ENCODE measurements at regions not wholly inside any gene's neighbourhood (a gene's known extent, or its start where the extent isn't known, plus 50 kb on each side); places are given as distances from the start of the nearest gene placed in this dataset.

DNA sequence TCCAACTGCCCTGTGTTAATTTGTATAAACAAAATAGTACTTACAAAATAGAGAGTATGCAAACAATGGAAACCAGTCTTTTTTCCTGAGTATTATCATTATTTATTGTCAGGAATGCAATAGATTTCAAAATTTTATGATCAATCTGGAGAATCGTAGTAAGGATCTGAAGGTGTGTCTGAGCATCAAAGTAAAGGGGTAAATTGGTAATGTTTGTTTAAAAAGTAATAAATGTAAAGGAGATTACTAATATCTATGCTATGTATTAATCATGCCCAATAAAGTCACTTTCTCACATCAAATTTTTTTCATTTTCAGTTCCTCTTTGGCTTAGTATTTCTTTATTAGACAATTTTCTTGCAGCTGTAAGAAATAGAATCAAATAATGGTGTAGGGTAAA is 1507.1 kb upstream of the PCDH7 start:
- DNase-seq (ENCODE audit: extremely low spot score): no peak
- ChIA-PET CTCF (no interaction called here), POLR2A (no interaction called here)
- TF ChIP-seq FOXA1 (IDR thresholded peaks at IDR 0.05): no peak
- no peak for TF ChIP-seq NFRKB (IDR thresholded peaks at IDR 0.05)
- TF ChIP-seq CTBP1 (IDR thresholded peaks at IDR 0.05; ENCODE audit: borderline replicate concordance): no peak
- TF ChIP-seq TARDBP (IDR thresholded peaks at IDR 0.05): no peak
- TF ChIP-seq, protein P1, sequence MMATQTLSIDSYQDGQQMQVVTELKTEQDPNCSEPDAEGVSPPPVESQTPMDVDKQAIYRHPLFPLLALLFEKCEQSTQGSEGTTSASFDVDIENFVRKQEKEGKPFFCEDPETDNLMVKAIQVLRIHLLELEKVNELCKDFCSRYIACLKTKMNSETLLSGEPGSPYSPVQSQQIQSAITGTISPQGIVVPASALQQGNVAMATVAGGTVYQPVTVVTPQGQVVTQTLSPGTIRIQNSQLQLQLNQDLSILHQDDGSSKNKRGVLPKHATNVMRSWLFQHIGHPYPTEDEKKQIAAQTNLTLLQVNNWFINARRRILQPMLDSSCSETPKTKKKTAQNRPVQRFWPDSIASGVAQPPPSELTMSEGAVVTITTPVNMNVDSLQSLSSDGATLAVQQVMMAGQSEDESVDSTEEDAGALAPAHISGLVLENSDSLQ (IDR thresholded peaks at IDR 0.05): no peak
- no peak for TF ChIP-seq LEF1 (IDR thresholded peaks at IDR 0.05; ENCODE audit: borderline replicate concordance)
- TF ChIP-seq FOXK2 (IDR thresholded peaks at IDR 0.05): no peak

DNA sequence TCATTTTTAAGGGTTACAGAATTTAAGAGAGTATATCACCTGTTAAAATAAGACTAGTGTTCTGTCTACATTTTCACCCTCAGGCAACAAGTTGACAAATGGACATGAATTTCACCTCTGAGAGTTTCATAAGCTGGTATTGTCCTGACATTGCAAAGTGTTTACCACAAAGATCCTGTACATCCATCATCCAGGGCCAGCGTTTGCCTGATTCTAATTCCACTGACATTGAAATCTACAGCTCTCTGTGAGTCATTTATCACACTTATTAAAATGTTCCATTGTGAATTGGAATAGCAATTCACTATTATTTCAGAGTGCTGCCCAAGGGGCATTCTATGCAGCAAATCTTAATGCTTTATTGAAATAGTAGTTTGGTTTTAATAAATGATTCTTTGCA is 1499.4 kb upstream of the PCDH7 start:
- DNase-seq (ENCODE audit: extremely low spot score): no peak
- POLR2A ChIA-PET: no interaction called here
- TF ChIP-seq FOXA1 (IDR thresholded peaks at IDR 0.05) (no peak), ARNT (IDR thresholded peaks at IDR 0.05) (no peak), SUZ12 (IDR thresholded peaks at IDR 0.05) (no peak)
- CTCF ChIA-PET: no interaction called here

DNA sequence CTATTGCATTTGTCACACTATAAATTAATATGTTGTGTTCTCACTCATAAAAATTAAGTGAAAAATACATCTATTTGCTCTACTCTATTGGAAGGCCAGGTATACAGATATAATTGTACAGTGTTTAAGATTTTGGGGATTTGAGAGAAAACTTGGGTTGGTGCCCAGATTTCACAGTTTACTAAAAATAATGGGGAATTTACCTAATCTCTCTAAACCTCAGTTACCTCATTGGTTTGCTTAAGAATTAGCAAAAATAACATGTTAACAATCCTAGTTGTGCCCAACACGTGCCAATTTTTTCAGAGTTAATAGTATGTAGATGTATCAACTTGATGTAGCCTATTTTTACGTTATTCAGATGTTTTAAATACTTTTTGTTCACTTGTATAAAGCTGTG is 1495.3 kb upstream of the PCDH7 start:
- DNase-seq (ENCODE audit: extremely low spot score): no peak
- TF ChIP-seq, protein P1 (IDR thresholded peaks at IDR 0.05): no peak
- ChIA-PET POLR2A (no interaction called here), CTCF (no interaction called here)

DNA sequence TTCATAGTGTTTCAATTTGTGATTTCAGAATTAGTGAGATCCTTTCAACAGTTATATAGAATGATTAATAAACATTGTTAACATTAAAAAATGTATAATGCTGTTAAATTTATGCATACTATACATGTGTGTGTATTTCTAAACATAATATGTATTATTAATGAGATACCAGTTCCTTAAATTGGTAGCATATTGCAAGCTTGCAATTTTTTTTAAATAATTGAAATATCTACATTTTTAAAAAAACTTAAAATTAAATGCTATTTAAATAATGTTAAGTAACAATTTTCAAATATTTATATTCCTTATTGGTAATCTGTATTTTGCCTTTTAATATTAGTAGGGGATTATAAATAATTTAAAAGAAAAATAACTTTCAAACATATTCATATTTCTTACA is 1479.5 kb upstream of the PCDH7 start:
- no peak for TF ChIP-seq CTBP1 (IDR thresholded peaks at IDR 0.05; ENCODE audit: borderline replicate concordance)
- no peak for TF ChIP-seq ARNT (IDR thresholded peaks at IDR 0.05)
- TF ChIP-seq FOXM1 (IDR thresholded peaks at IDR 0.05; ENCODE audit: borderline replicate concordance): no peak
- no peak for TF ChIP-seq TARDBP (IDR thresholded peaks at IDR 0.05)
- no peak for TF ChIP-seq FOXK2 (IDR thresholded peaks at IDR 0.05)
- no peak for TF ChIP-seq HDGF (IDR thresholded peaks at IDR 0.05; ENCODE audit: borderline replicate concordance)
- no peak for TF ChIP-seq ELF4 (IDR thresholded peaks at IDR 0.05)
- no peak for TF ChIP-seq FOXA1 (IDR thresholded peaks at IDR 0.05)
- no peak for TF ChIP-seq NFRKB (IDR thresholded peaks at IDR 0.05)
- TF ChIP-seq, protein P1 (IDR thresholded peaks at IDR 0.05): no peak
- TF ChIP-seq ZNF384 (IDR thresholded peaks at IDR 0.05): no peak
- TF ChIP-seq SP1 (IDR thresholded peaks at IDR 0.05): no peak
- no peak for TF ChIP-seq L3MBTL2 (conservative IDR thresholded peaks at IDR 0.05)
- no peak for TF ChIP-seq BHLHE40 (IDR thresholded peaks at IDR 0.05; ENCODE audit: borderline replicate concordance)
- TF ChIP-seq SUZ12 (IDR thresholded peaks at IDR 0.05): no peak
- CTCF ChIA-PET: no interaction called here
- POLR2A ChIA-PET: no interaction called here
- DNase-seq (ENCODE audit: extremely low spot score): no peak

DNA sequence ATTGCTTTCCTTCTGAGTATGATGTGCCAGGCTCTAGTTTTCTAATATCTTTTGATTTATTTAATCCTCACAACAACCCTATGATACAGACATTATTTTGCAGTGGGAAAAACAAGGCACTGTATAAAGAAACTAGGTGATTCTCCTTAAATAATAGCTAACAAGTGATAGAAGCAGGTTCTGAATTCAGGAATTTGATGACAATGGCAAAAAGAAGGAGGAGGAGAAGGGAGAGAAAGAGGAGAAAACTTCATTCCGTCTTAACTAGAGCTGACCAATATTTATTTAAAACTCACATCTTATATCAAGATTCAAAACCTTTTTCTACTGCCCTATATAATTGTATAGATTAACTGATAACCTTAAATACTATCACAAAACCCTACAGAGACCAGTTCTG is 1477.1 kb upstream of the PCDH7 start:
- ChIA-PET POLR2A (no interaction called here), CTCF (no interaction called here)

DNA sequence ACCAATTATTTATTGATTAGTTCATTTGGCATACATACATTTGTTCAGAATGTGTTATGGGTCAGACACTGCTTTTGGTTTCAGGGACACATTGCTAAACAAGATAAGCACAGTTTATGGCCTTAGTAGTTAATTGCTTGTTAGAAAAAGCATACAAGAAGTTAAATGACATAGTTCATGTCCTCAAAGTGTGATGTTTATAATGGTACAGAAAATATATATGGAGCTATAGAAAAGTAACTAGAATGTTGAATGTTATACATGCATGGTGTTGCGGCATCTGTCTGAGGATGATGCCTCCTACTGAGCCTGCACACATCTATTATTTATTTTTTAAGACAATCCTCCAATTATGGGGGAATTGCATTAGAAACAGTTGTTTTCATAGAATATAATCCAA is 1476.3 kb upstream of the PCDH7 start:
- CTCF ChIA-PET: no interaction called here
- POLR2A ChIA-PET: no interaction called here
- no peak for DNase-seq (ENCODE audit: extremely low spot score)
- TF ChIP-seq BHLHE40 (IDR thresholded peaks at IDR 0.05; ENCODE audit: borderline replicate concordance) (no peak), FOXK2 (IDR thresholded peaks at IDR 0.05) (no peak), ZNF384 (IDR thresholded peaks at IDR 0.05) (no peak), FOXM1 (IDR thresholded peaks at IDR 0.05; ENCODE audit: borderline replicate concordance) (no peak), HDGF (IDR thresholded peaks at IDR 0.05; ENCODE audit: borderline replicate concordance) (no peak), LEF1 (IDR thresholded peaks at IDR 0.05; ENCODE audit: borderline replicate concordance) (no peak), L3MBTL2 (conservative IDR thresholded peaks at IDR 0.05) (no peak), TARDBP (IDR thresholded peaks at IDR 0.05) (no peak), SUZ12 (IDR thresholded peaks at IDR 0.05) (no peak), CTBP1 (IDR thresholded peaks at IDR 0.05; ENCODE audit: borderline replicate concordance) (no peak), ELF4 (IDR thresholded peaks at IDR 0.05) (no peak), NFRKB (IDR thresholded peaks at IDR 0.05) (no peak), ARNT (IDR thresholded peaks at IDR 0.05) (no peak), FOXA1 (IDR thresholded peaks at IDR 0.05) (no peak)
- TF ChIP-seq, protein P1 (IDR thresholded peaks at IDR 0.05): no peak

More for the DNA sequence above, 1477.1 kb upstream of the PCDH7 start:
- DNase-seq (ENCODE audit: extremely low spot score): no peak
- TF ChIP-seq SP1 (IDR thresholded peaks at IDR 0.05) (no peak), CTBP1 (IDR thresholded peaks at IDR 0.05; ENCODE audit: borderline replicate concordance) (no peak), LEF1 (IDR thresholded peaks at IDR 0.05; ENCODE audit: borderline replicate concordance) (no peak), FOXK2 (IDR thresholded peaks at IDR 0.05) (no peak), L3MBTL2 (conservative IDR thresholded peaks at IDR 0.05) (no peak), ARNT (IDR thresholded peaks at IDR 0.05) (no peak), SUZ12 (IDR thresholded peaks at IDR 0.05) (no peak), FOXM1 (IDR thresholded peaks at IDR 0.05; ENCODE audit: borderline replicate concordance) (no peak), TARDBP (IDR thresholded peaks at IDR 0.05) (no peak), ELF4 (IDR thresholded peaks at IDR 0.05) (no peak), FOXA1 (IDR thresholded peaks at IDR 0.05) (no peak), NFRKB (IDR thresholded peaks at IDR 0.05) (no peak), HDGF (IDR thresholded peaks at IDR 0.05; ENCODE audit: borderline replicate concordance) (no peak), ZNF384 (IDR thresholded peaks at IDR 0.05) (no peak), BHLHE40 (IDR thresholded peaks at IDR 0.05; ENCODE audit: borderline replicate concordance) (no peak)
- TF ChIP-seq, protein P1 (IDR thresholded peaks at IDR 0.05): no peak

Data from HEK293T (cell line).